ENCODE measurements at regions not wholly inside any gene's neighbourhood (a gene's known extent, or its start where the extent isn't known, plus 50 kb on each side); places are given as distances from the start of the nearest gene placed in this dataset.
A peak's percentile ranks its signal among the peaks of the same experiment; 100 is the strongest.

- Histone ChIP-seq H3K23ac (ENCODE audit: low read depth, low read length, poor library complexity) (no peak overlapping the region), H2BK12ac (ENCODE audit: low read length) (no peak overlapping the region), H2BK120ac (ENCODE audit: low read depth, low read length) (no peak overlapping the region), H2AFZ (ENCODE audit: low read length) (no peak overlapping the region), H3K18ac (ENCODE audit: low read length) (no peak overlapping the region), H4K91ac (ENCODE audit: low read depth, low read length, poor library complexity) (no peak overlapping the region), H3K4ac (ENCODE audit: low read length) (no peak overlapping the region), H3K14ac (ENCODE audit: low read length) (no peak overlapping the region), H4K8ac (ENCODE audit: low read depth, low read length) (no peak overlapping the region), H3K9ac (ENCODE audit: low read depth, low read length, poor library complexity) (no peak overlapping the region), H3K4me3 (ENCODE audit: low read length in 2 of 2) (no peak overlapping the region), H2BK5ac (ENCODE audit: low read length) (no peak overlapping the region), H3K27ac (replicated peaks; ENCODE audit: low read length) (no peak overlapping the region), H2BK15ac (ENCODE audit: low read length) (no peak overlapping the region), H2AK5ac (ENCODE audit: low read depth, low read length) (no peak overlapping the region), H3K27me3 (ENCODE audit: control insufficient read depth in 3 of 3, insufficient read depth in 3 of 3, low read depth in 1 of 3, low read length in 3 of 3) (no peaks in the 10 kb centered on the region), H3K79me1 (ENCODE audit: low read depth, low read length) (no peaks in the 10 kb centered on the region), H3K4me2 (ENCODE audit: insufficient read depth, low read length, poor library complexity, severe bottlenecking) (no peak overlapping the region), H3K4me1 (ENCODE audit: control insufficient read depth in 2 of 2, insufficient read depth in 1 of 2, low read depth in 1 of 2, low read length in 2 of 2) (peaks cover 0 to 2% of the 10 kb centered on the region in 2 donors), H3K36me3 (replicated peaks in 1 of 2; ENCODE audit: control insufficient read depth in 2 of 2, insufficient read depth in 2 of 2, low read length in 2 of 2) (no peaks in the 10 kb centered on the region), H3K9me3 (replicated peaks in 1 of 2; ENCODE audit: control insufficient read depth in 2 of 2, insufficient read depth in 1 of 2, low read depth in 1 of 2, low read length in 2 of 2) (no peaks in the 10 kb centered on the region)
- no CpG with 5 or more reads among the region's 3 CpGs for WGBS, 2 donors (ENCODE audit: extremely low coverage in 2 of 2, insufficient read length in 2 of 2, insufficient replicate concordance in 1 of 2)
- no peak for DNase-seq (ENCODE audit: low spot score)
Observed at GRCh38 chr10:83990126-83990525, 149.2 kb upstream of the GHITM start.

DNA sequence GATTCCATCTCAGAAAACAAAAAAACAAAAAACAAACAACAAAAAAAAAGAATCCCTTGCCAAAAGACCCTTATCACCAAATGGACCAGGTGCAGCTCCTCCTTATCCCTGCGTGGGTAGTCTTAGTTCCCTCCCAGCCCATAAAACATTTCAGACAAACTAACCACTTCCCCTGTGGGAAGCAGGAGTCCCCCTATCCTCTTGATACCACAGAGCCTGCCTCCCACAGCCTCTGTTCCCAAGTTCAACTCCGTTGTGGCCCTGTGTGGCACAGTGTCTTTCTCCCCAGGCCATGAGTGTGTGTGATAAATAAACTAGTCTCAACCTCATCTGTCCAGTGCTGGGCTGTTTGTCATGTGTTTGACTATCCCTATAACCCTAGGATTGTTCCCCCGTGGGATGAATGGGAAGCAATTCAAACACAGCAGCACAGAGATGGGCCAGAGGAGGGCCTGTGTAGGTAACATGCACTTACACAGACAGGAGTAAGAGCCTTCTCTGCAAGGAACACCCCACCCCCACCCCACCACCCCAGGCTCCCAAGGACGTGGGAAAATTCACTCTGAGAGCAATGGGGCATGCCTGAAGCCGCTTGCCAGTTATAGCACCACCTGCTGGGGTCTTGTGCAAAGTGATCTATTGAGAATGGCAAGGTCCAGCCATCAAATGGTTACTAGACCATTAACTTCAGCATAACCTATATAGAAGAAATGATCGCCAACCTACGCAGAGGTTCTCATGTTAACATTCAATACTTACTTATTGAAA lies 147.1 kb upstream of the GHITM start:
- peak; percentile 26 for DNase-seq (ENCODE audit: low spot score)
- Histone ChIP-seq H3K9ac (ENCODE audit: low read depth, low read length, poor library complexity) (no peak overlapping the region), H2BK120ac (ENCODE audit: low read depth, low read length) (no peak overlapping the region), H3K4me3 (ENCODE audit: low read length in 2 of 2) (no peak overlapping the region), H4K91ac (ENCODE audit: low read depth, low read length, poor library complexity) (no peak overlapping the region), H2AK5ac (ENCODE audit: low read depth, low read length) (no peak overlapping the region), H3K4me1 (ENCODE audit: control insufficient read depth in 2 of 2, insufficient read depth in 1 of 2, low read depth in 1 of 2, low read length in 2 of 2) (peaks cover 0 to 2% of the 10 kb centered on the region in 2 donors), H2BK12ac (ENCODE audit: low read length) (no peak overlapping the region), H3K27ac (replicated peaks; ENCODE audit: low read length) (no peak overlapping the region), H2BK15ac (ENCODE audit: low read length) (no peak overlapping the region), H4K8ac (ENCODE audit: low read depth, low read length) (no peak overlapping the region), H3K79me1 (ENCODE audit: low read depth, low read length) (no peaks in the 10 kb centered on the region), H3K9me3 (replicated peaks in 1 of 2; ENCODE audit: control insufficient read depth in 2 of 2, insufficient read depth in 1 of 2, low read depth in 1 of 2, low read length in 2 of 2) (no peaks in the 10 kb centered on the region), H2AFZ (ENCODE audit: low read length) (no peak overlapping the region), H3K36me3 (replicated peaks in 1 of 2; ENCODE audit: control insufficient read depth in 2 of 2, insufficient read depth in 2 of 2, low read length in 2 of 2) (no peaks in the 10 kb centered on the region), H3K23ac (ENCODE audit: low read depth, low read length, poor library complexity) (no peak overlapping the region), H2BK5ac (ENCODE audit: low read length) (no peak overlapping the region), H3K4ac (ENCODE audit: low read length) (no peak overlapping the region), H3K14ac (ENCODE audit: low read length) (no peak overlapping the region), H3K18ac (ENCODE audit: low read length) (no peak overlapping the region), H3K27me3 (ENCODE audit: control insufficient read depth in 3 of 3, insufficient read depth in 3 of 3, low read depth in 1 of 3, low read length in 3 of 3) (no peaks in the 10 kb centered on the region), H3K4me2 (ENCODE audit: insufficient read depth, low read length, poor library complexity, severe bottlenecking) (no peak overlapping the region)
- WGBS, 2 donors (ENCODE audit: extremely low coverage in 2 of 2, insufficient read length in 2 of 2, insufficient replicate concordance in 1 of 2): no CpG with 5 or more reads among the region's 7 CpGs

- no peak overlapping the region for H3K18ac ChIP-seq (ENCODE audit: low read length)
- H3K4ac ChIP-seq (ENCODE audit: low read length): no peak overlapping the region
- H3K14ac ChIP-seq (ENCODE audit: low read length): no peak overlapping the region
- H2BK15ac ChIP-seq (ENCODE audit: low read length): no peak overlapping the region
- no peak overlapping the region for H2BK5ac ChIP-seq (ENCODE audit: low read length)
- no peak overlapping the region for H2AFZ ChIP-seq (ENCODE audit: low read length)
- H4K91ac ChIP-seq (ENCODE audit: low read depth, low read length, poor library complexity): no peak overlapping the region
- DNase-seq (ENCODE audit: low spot score): no peak
- H3K4me2 ChIP-seq (ENCODE audit: insufficient read depth, low read length, poor library complexity, severe bottlenecking): no peak overlapping the region
- no peak overlapping the region for H3K4me3 ChIP-seq (ENCODE audit: low read length in 2 of 2)
- no peak overlapping the region for H4K8ac ChIP-seq (ENCODE audit: low read depth, low read length)
- H3K79me1 ChIP-seq (ENCODE audit: low read depth, low read length): no peaks in the 10 kb centered on the region
- no CpG with 5 or more reads among the region's 3 CpGs for WGBS, 2 donors (ENCODE audit: extremely low coverage in 2 of 2, insufficient read length in 2 of 2, insufficient replicate concordance in 1 of 2)
- H3K36me3 ChIP-seq (replicated peaks in 1 of 2; ENCODE audit: control insufficient read depth in 2 of 2, insufficient read depth in 2 of 2, low read length in 2 of 2): no peaks in the 10 kb centered on the region
- no peak overlapping the region for H2BK12ac ChIP-seq (ENCODE audit: low read length)
- no peak overlapping the region for H2AK5ac ChIP-seq (ENCODE audit: low read depth, low read length)
- no peaks in the 10 kb centered on the region for H3K27me3 ChIP-seq (ENCODE audit: control insufficient read depth in 3 of 3, insufficient read depth in 3 of 3, low read depth in 1 of 3, low read length in 3 of 3)
- peaks cover 0 to 3% of the 10 kb centered on the region in 2 donors for H3K4me1 ChIP-seq (ENCODE audit: control insufficient read depth in 2 of 2, insufficient read depth in 1 of 2, low read depth in 1 of 2, low read length in 2 of 2)
- no peak overlapping the region for H3K9ac ChIP-seq (ENCODE audit: low read depth, low read length, poor library complexity)
- H3K9me3 ChIP-seq (replicated peaks in 1 of 2; ENCODE audit: control insufficient read depth in 2 of 2, insufficient read depth in 1 of 2, low read depth in 1 of 2, low read length in 2 of 2): no peaks in the 10 kb centered on the region
- no peak overlapping the region for H2BK120ac ChIP-seq (ENCODE audit: low read depth, low read length)
- H3K27ac ChIP-seq (replicated peaks; ENCODE audit: low read length): no peak overlapping the region
- H3K23ac ChIP-seq (ENCODE audit: low read depth, low read length, poor library complexity): no peak overlapping the region
Observed at GRCh38 chr10:83994325-83994724, 145.0 kb upstream of the GHITM start.

- no peak overlapping the region for H3K23ac ChIP-seq (ENCODE audit: low read depth, low read length, poor library complexity)
- H2AK5ac ChIP-seq (ENCODE audit: low read depth, low read length): no peak overlapping the region
- no peaks in the 10 kb centered on the region for H3K79me1 ChIP-seq (ENCODE audit: low read depth, low read length)
- H3K27me3 ChIP-seq (ENCODE audit: control insufficient read depth in 3 of 3, insufficient read depth in 3 of 3, low read depth in 1 of 3, low read length in 3 of 3): no peaks in the 10 kb centered on the region
- H3K27ac ChIP-seq (replicated peaks; ENCODE audit: low read length): no peak overlapping the region
- H2BK12ac ChIP-seq (ENCODE audit: low read length): no peak overlapping the region
- H3K14ac ChIP-seq (ENCODE audit: low read length): no peak overlapping the region
- no peak overlapping the region for H3K4ac ChIP-seq (ENCODE audit: low read length)
- H4K8ac ChIP-seq (ENCODE audit: low read depth, low read length): no peak overlapping the region
- H2BK120ac ChIP-seq (ENCODE audit: low read depth, low read length): no peak overlapping the region
- no peak overlapping the region for H3K4me2 ChIP-seq (ENCODE audit: insufficient read depth, low read length, poor library complexity, severe bottlenecking)
- no peaks in the 10 kb centered on the region for H3K36me3 ChIP-seq (replicated peaks in 1 of 2; ENCODE audit: control insufficient read depth in 2 of 2, insufficient read depth in 2 of 2, low read length in 2 of 2)
- H2BK15ac ChIP-seq (ENCODE audit: low read length): no peak overlapping the region
- no peak overlapping the region for H2AFZ ChIP-seq (ENCODE audit: low read length)
- no peak overlapping the region for H3K9ac ChIP-seq (ENCODE audit: low read depth, low read length, poor library complexity)
- no peak overlapping the region for H3K18ac ChIP-seq (ENCODE audit: low read length)
- DNase-seq (ENCODE audit: low spot score): no peak
- WGBS, 2 donors (ENCODE audit: extremely low coverage in 2 of 2, insufficient read length in 2 of 2, insufficient replicate concordance in 1 of 2): no CpG with 5 or more reads among the region's 4 CpGs
- H3K4me1 ChIP-seq (ENCODE audit: control insufficient read depth in 2 of 2, insufficient read depth in 1 of 2, low read depth in 1 of 2, low read length in 2 of 2): peaks cover 0 to 3% of the 10 kb centered on the region in 2 donors
- H3K9me3 ChIP-seq (replicated peaks in 1 of 2; ENCODE audit: control insufficient read depth in 2 of 2, insufficient read depth in 1 of 2, low read depth in 1 of 2, low read length in 2 of 2): no peaks in the 10 kb centered on the region
- no peak overlapping the region for H4K91ac ChIP-seq (ENCODE audit: low read depth, low read length, poor library complexity)
- H3K4me3 ChIP-seq (ENCODE audit: low read length in 2 of 2): peak overlapping the region in 1 of 2 donors; percentile 36
- H2BK5ac ChIP-seq (ENCODE audit: low read length): no peak overlapping the region
Observed at GRCh38 chr10:83995738-83996331, 143.5 kb upstream of the GHITM start.
